ENCODE measurements at regions not wholly inside any gene's neighbourhood (a gene's known extent, or its start where the extent isn't known, plus 50 kb on each side); places are given as distances from the start of the nearest gene placed in this dataset.

GRCh38 chr22:23512348-23512705 is 67.8 kb downstream of the IGLL1 start:
- no peak for DNase-seq (ENCODE audit: low spot score in 2 of 2)
- 85 to 90% methylated on average over 4 to 5 of the region's 5 CpGs for WGBS, 2 donors
- TF ChIP-seq POLR2A (IDR thresholded peaks at IDR 0.05) (no peak), CTCF (IDR thresholded peaks at IDR 0.05) (no peak)
- H3K4me3 ChIP-seq (ENCODE audit: low read depth, poor library complexity, severe bottlenecking) = no peak overlapping the region
- intact Hi-C loops (cut with DNase I; ENCODE audit: low total_unique reads) = no loop called here

GRCh38 chr22:23511627-23512347 is 68.3 kb downstream of the IGLL1 start:
- TF ChIP-seq POLR2A (IDR thresholded peaks at IDR 0.05) (no peak), CTCF (IDR thresholded peaks at IDR 0.05) (no peak)

GRCh38 chr22:23509571-23510302 is 70.4 kb downstream of the IGLL1 start:
- no peak for DNase-seq (ENCODE audit: low spot score in 2 of 2)
- H3K4me3 ChIP-seq (ENCODE audit: low read depth, poor library complexity, severe bottlenecking) = no peak overlapping the region
- TF ChIP-seq POLR2A (IDR thresholded peaks at IDR 0.05) = no peak
- TF ChIP-seq CTCF (IDR thresholded peaks at IDR 0.05) = no peak
- WGBS, 2 donors = 49 to 57% methylated on average over 11 of the region's 11 CpGs
- intact Hi-C loops (cut with DNase I; ENCODE audit: low total_unique reads) = no loop called here

More at GRCh38 chr22:23511627-23512347, 68.3 kb downstream of the IGLL1 start:
- intact Hi-C loops (cut with DNase I; ENCODE audit: low total_unique reads) = no loop called here
- no peak for DNase-seq (ENCODE audit: low spot score in 2 of 2)
- no peak overlapping the region for H3K4me3 ChIP-seq (ENCODE audit: low read depth, poor library complexity, severe bottlenecking)
- WGBS, 2 donors = 49 to 71% methylated on average over 19 of the region's 19 CpGs

- intact Hi-C loops (cut with DNase I; ENCODE audit: low total_unique reads) = no loop called here
- no peak for DNase-seq (ENCODE audit: low spot score in 2 of 2)
- WGBS, 2 donors = 37 to 41% methylated on average over 10 of the region's 10 CpGs
Observed at GRCh38 chr22:23504516-23504915, 75.6 kb downstream of the IGLL1 start.

GRCh38 chr22:23503736-23504440 is 76.2 kb downstream of the IGLL1 start:
- WGBS, 2 donors = 77 to 78% methylated on average over 15 of the region's 15 CpGs
- no peak overlapping the region for H3K4me3 ChIP-seq (ENCODE audit: low read depth, poor library complexity, severe bottlenecking)
- DNase-seq (ENCODE audit: low spot score in 2 of 2) = no peak
- TF ChIP-seq CTCF (IDR thresholded peaks at IDR 0.05) = no peak
- no peak for TF ChIP-seq POLR2A (IDR thresholded peaks at IDR 0.05)
- intact Hi-C loops (cut with DNase I; ENCODE audit: low total_unique reads) = no loop called here

More at GRCh38 chr22:23504516-23504915, 75.6 kb downstream of the IGLL1 start:
- H3K4me3 ChIP-seq (ENCODE audit: low read depth, poor library complexity, severe bottlenecking) = no peak overlapping the region
- TF ChIP-seq CTCF (IDR thresholded peaks at IDR 0.05) (no peak), POLR2A (IDR thresholded peaks at IDR 0.05) (no peak)

Data from lower leg skin (tissue), 4 donors.